ENCODE measurements at regions not wholly inside any gene's neighbourhood (a gene's known extent, or its start where the extent isn't known, plus 50 kb on each side); places are given as distances from the start of the nearest gene placed in this dataset.

- no peak for TF ChIP-seq CTCF (IDR thresholded peaks at IDR 0.05; ENCODE audit: extremely low read depth, low read depth, low read length)
- H3K79me2 ChIP-seq (ENCODE audit: insufficient read depth, low read length) = no peaks in the 10 kb centered on the region
- no peaks in the 10 kb centered on the region for H3K4me1 ChIP-seq (ENCODE audit: insufficient read depth, low read length)
Measured at GRCh38 chr3:132116601-132117000, 81.8 kb upstream of the CPNE4 start.

GRCh38 chr3:132117642-132118041 lies 82.8 kb upstream of the CPNE4 start:
- TF ChIP-seq CTCF (IDR thresholded peaks at IDR 0.05; ENCODE audit: extremely low read depth, low read depth, low read length) = no peak
- no peak overlapping the region for H3K27ac ChIP-seq (ENCODE audit: low read depth, low read length)
- H3K4me2 ChIP-seq (ENCODE audit: insufficient read depth, low read length) = no peak overlapping the region
- H3K9me3 ChIP-seq (ENCODE audit: low read depth, low read length) = no peaks in the 10 kb centered on the region
- DNase-seq (ENCODE audit: insufficient read length, low spot score, missing footprints) = no peak
- no peaks in the 10 kb centered on the region for H3K36me3 ChIP-seq (ENCODE audit: insufficient read depth, low read length)
- no peaks in the 10 kb centered on the region for H3K79me2 ChIP-seq (ENCODE audit: insufficient read depth, low read length)
- H3K4me3 ChIP-seq (ENCODE audit: insufficient read depth, low read length) = no peak overlapping the region
- no peak overlapping the region for H2AFZ ChIP-seq (ENCODE audit: low read length)
- no peaks in the 10 kb centered on the region for H3K27me3 ChIP-seq (ENCODE audit: insufficient read depth, low read length)
- no peaks in the 10 kb centered on the region for H4K20me1 ChIP-seq (ENCODE audit: insufficient read depth, low read length)
- no peaks in the 10 kb centered on the region for H3K4me1 ChIP-seq (ENCODE audit: insufficient read depth, low read length)

More at GRCh38 chr3:132116601-132117000, 81.8 kb upstream of the CPNE4 start:
- Histone ChIP-seq H4K20me1 (ENCODE audit: insufficient read depth, low read length) (no peaks in the 10 kb centered on the region), H3K4me3 (ENCODE audit: insufficient read depth, low read length) (no peak overlapping the region), H3K27me3 (ENCODE audit: insufficient read depth, low read length) (no peaks in the 10 kb centered on the region), H3K27ac (ENCODE audit: low read depth, low read length) (no peak overlapping the region), H3K9me3 (ENCODE audit: low read depth, low read length) (no peaks in the 10 kb centered on the region), H2AFZ (ENCODE audit: low read length) (no peak overlapping the region), H3K36me3 (ENCODE audit: insufficient read depth, low read length) (no peaks in the 10 kb centered on the region), H3K4me2 (ENCODE audit: insufficient read depth, low read length) (no peak overlapping the region)
- no peak for DNase-seq (ENCODE audit: insufficient read length, low spot score, missing footprints)

GRCh38 chr3:132119531-132119930 lies 84.7 kb upstream of the CPNE4 start:
- H4K20me1 ChIP-seq (ENCODE audit: insufficient read depth, low read length) = no peaks in the 10 kb centered on the region
- no peak overlapping the region for H2AFZ ChIP-seq (ENCODE audit: low read length)
- no peak for TF ChIP-seq CTCF (IDR thresholded peaks at IDR 0.05; ENCODE audit: extremely low read depth, low read depth, low read length)
- H3K4me2 ChIP-seq (ENCODE audit: insufficient read depth, low read length) = no peak overlapping the region
- H3K9me3 ChIP-seq (ENCODE audit: low read depth, low read length) = no peaks in the 10 kb centered on the region
- H3K79me2 ChIP-seq (ENCODE audit: insufficient read depth, low read length) = no peaks in the 10 kb centered on the region
- no peak for DNase-seq (ENCODE audit: insufficient read length, low spot score, missing footprints)
- no peak overlapping the region for H3K4me3 ChIP-seq (ENCODE audit: insufficient read depth, low read length)
- no peaks in the 10 kb centered on the region for H3K27me3 ChIP-seq (ENCODE audit: insufficient read depth, low read length)
- H3K4me1 ChIP-seq (ENCODE audit: insufficient read depth, low read length) = no peaks in the 10 kb centered on the region
- no peak overlapping the region for H3K27ac ChIP-seq (ENCODE audit: low read depth, low read length)
- no peaks in the 10 kb centered on the region for H3K36me3 ChIP-seq (ENCODE audit: insufficient read depth, low read length)

- H3K27ac ChIP-seq (ENCODE audit: low read depth, low read length) = no peak overlapping the region
- no peaks in the 10 kb centered on the region for H3K27me3 ChIP-seq (ENCODE audit: insufficient read depth, low read length)
- no peaks in the 10 kb centered on the region for H4K20me1 ChIP-seq (ENCODE audit: insufficient read depth, low read length)
- H3K4me2 ChIP-seq (ENCODE audit: insufficient read depth, low read length) = no peak overlapping the region
- no peak for DNase-seq (ENCODE audit: insufficient read length, low spot score, missing footprints)
- no peaks in the 10 kb centered on the region for H3K4me1 ChIP-seq (ENCODE audit: insufficient read depth, low read length)
- H3K9me3 ChIP-seq (ENCODE audit: low read depth, low read length) = no peaks in the 10 kb centered on the region
- no peaks in the 10 kb centered on the region for H3K79me2 ChIP-seq (ENCODE audit: insufficient read depth, low read length)
- no peak for TF ChIP-seq CTCF (IDR thresholded peaks at IDR 0.05; ENCODE audit: extremely low read depth, low read depth, low read length)
- H3K4me3 ChIP-seq (ENCODE audit: insufficient read depth, low read length) = no peak overlapping the region
- H3K36me3 ChIP-seq (ENCODE audit: insufficient read depth, low read length) = no peaks in the 10 kb centered on the region
- no peak overlapping the region for H2AFZ ChIP-seq (ENCODE audit: low read length)
Measured at GRCh38 chr3:132124096-132124495, 89.3 kb upstream of the CPNE4 start.
